ENCODE measurements at regions not wholly inside any gene's neighbourhood (a gene's known extent, or its start where the extent isn't known, plus 50 kb on each side); places are given as distances from the start of the nearest gene placed in this dataset.

GRCh38 chr3:72018343-72018984, 233.5 kb upstream of the PROK2 start:
- Histone ChIP-seq H3K9me3 (ENCODE audit: low read length) (no peaks in the 10 kb centered on the region), H3K27me3 (ENCODE audit: control insufficient read depth in 1 of 2, insufficient read depth in 2 of 2, low read length in 2 of 2) (no peaks in the 10 kb centered on the region), H3K36me3 (ENCODE audit: insufficient read depth, low read length) (no peaks in the 10 kb centered on the region), H3K4me1 (ENCODE audit: insufficient read depth, low read length) (peaks cover 10% of the 10 kb centered on the region), H3K27ac (ENCODE audit: low read depth, low read length) (no peak overlapping the region), H3K4me3 (ENCODE audit: low read depth in 1 of 2, low read length in 2 of 2) (peak overlapping the region in 1 of 2 donors; percentile 12), H3K9ac (ENCODE audit: low read length) (no peak overlapping the region)

- Histone ChIP-seq H3K9me3 (ENCODE audit: low read length) (no peaks in the 10 kb centered on the region), H3K9ac (ENCODE audit: low read length) (no peak overlapping the region), H3K36me3 (ENCODE audit: insufficient read depth, low read length) (no peaks in the 10 kb centered on the region), H3K27me3 (ENCODE audit: control insufficient read depth in 1 of 2, insufficient read depth in 2 of 2, low read length in 2 of 2) (no peaks in the 10 kb centered on the region), H3K4me1 (ENCODE audit: insufficient read depth, low read length) (peaks cover 10% of the 10 kb centered on the region), H3K4me3 (ENCODE audit: low read depth in 1 of 2, low read length in 2 of 2) (no peak overlapping the region), H3K27ac (ENCODE audit: low read depth, low read length) (no peak overlapping the region)
These were observed 233.0 kb upstream of the PROK2 start for GRCh38 chr3:72017935-72018334.

- Histone ChIP-seq H3K36me3 (ENCODE audit: insufficient read depth, low read length) (no peaks in the 10 kb centered on the region), H3K9ac (ENCODE audit: low read length) (no peak overlapping the region), H3K27me3 (ENCODE audit: control insufficient read depth in 1 of 2, insufficient read depth in 2 of 2, low read length in 2 of 2) (no peaks in the 10 kb centered on the region), H3K4me1 (ENCODE audit: insufficient read depth, low read length) (peaks cover 10% of the 10 kb centered on the region), H3K9me3 (ENCODE audit: low read length) (no peaks in the 10 kb centered on the region), H3K4me3 (ENCODE audit: low read depth in 1 of 2, low read length in 2 of 2) (no peak overlapping the region), H3K27ac (ENCODE audit: low read depth, low read length) (no peak overlapping the region)
These were observed 232.4 kb upstream of the PROK2 start for GRCh38 chr3:72017311-72017710.

GRCh38 chr3:72015463-72015862, 230.5 kb upstream of the PROK2 start:
- Histone ChIP-seq H3K36me3 (ENCODE audit: insufficient read depth, low read length) (no peaks in the 10 kb centered on the region), H3K9me3 (ENCODE audit: low read length) (no peaks in the 10 kb centered on the region), H3K27me3 (ENCODE audit: control insufficient read depth in 1 of 2, insufficient read depth in 2 of 2, low read length in 2 of 2) (no peaks in the 10 kb centered on the region), H3K4me3 (ENCODE audit: low read depth in 1 of 2, low read length in 2 of 2) (no peak overlapping the region), H3K27ac (ENCODE audit: low read depth, low read length) (no peak overlapping the region), H3K4me1 (ENCODE audit: insufficient read depth, low read length) (peaks cover 10% of the 10 kb centered on the region), H3K9ac (ENCODE audit: low read length) (no peak overlapping the region)

- Histone ChIP-seq H3K27me3 (ENCODE audit: control insufficient read depth in 1 of 2, insufficient read depth in 2 of 2, low read length in 2 of 2) (no peaks in the 10 kb centered on the region), H3K4me1 (ENCODE audit: insufficient read depth, low read length) (peaks cover 4% of the 10 kb centered on the region), H3K36me3 (ENCODE audit: insufficient read depth, low read length) (no peaks in the 10 kb centered on the region), H3K9ac (ENCODE audit: low read length) (no peak overlapping the region), H3K27ac (ENCODE audit: low read depth, low read length) (no peak overlapping the region), H3K4me3 (ENCODE audit: low read depth in 1 of 2, low read length in 2 of 2) (no peak overlapping the region), H3K9me3 (ENCODE audit: low read length) (no peaks in the 10 kb centered on the region)
These were observed 228.1 kb upstream of the PROK2 start for GRCh38 chr3:72013084-72013483.

GRCh38 chr3:72012363-72012762, 227.4 kb upstream of the PROK2 start:
- Histone ChIP-seq H3K4me1 (ENCODE audit: insufficient read depth, low read length) (no peaks in the 10 kb centered on the region), H3K27ac (ENCODE audit: low read depth, low read length) (no peak overlapping the region), H3K9ac (ENCODE audit: low read length) (no peak overlapping the region), H3K9me3 (ENCODE audit: low read length) (no peaks in the 10 kb centered on the region), H3K27me3 (ENCODE audit: control insufficient read depth in 1 of 2, insufficient read depth in 2 of 2, low read length in 2 of 2) (no peaks in the 10 kb centered on the region), H3K4me3 (ENCODE audit: low read depth in 1 of 2, low read length in 2 of 2) (no peak overlapping the region), H3K36me3 (ENCODE audit: insufficient read depth, low read length) (no peaks in the 10 kb centered on the region)

- no peaks in the 10 kb centered on the region for H3K4me1 ChIP-seq (ENCODE audit: insufficient read depth, low read length)
- no peaks in the 10 kb centered on the region for H3K36me3 ChIP-seq (ENCODE audit: insufficient read depth, low read length)
- no peak overlapping the region for H3K4me3 ChIP-seq (ENCODE audit: low read depth in 1 of 2, low read length in 2 of 2)
- H3K9ac ChIP-seq (ENCODE audit: low read length) = no peak overlapping the region
- no peaks in the 10 kb centered on the region for H3K9me3 ChIP-seq (ENCODE audit: low read length)
- H3K27ac ChIP-seq (ENCODE audit: low read depth, low read length) = no peak overlapping the region
- H3K27me3 ChIP-seq (ENCODE audit: control insufficient read depth in 1 of 2, insufficient read depth in 2 of 2, low read length in 2 of 2) = no peaks in the 10 kb centered on the region
These were observed 226.5 kb upstream of the PROK2 start for GRCh38 chr3:72011485-72011884.

GRCh38 chr3:72009851-72010443, 225.0 kb upstream of the PROK2 start:
- Histone ChIP-seq H3K4me3 (ENCODE audit: low read depth in 1 of 2, low read length in 2 of 2) (no peak overlapping the region), H3K27me3 (ENCODE audit: control insufficient read depth in 1 of 2, insufficient read depth in 2 of 2, low read length in 2 of 2) (no peaks in the 10 kb centered on the region), H3K36me3 (ENCODE audit: insufficient read depth, low read length) (no peaks in the 10 kb centered on the region), H3K27ac (ENCODE audit: low read depth, low read length) (no peak overlapping the region), H3K9ac (ENCODE audit: low read length) (no peak overlapping the region), H3K9me3 (ENCODE audit: low read length) (no peaks in the 10 kb centered on the region), H3K4me1 (ENCODE audit: insufficient read depth, low read length) (no peaks in the 10 kb centered on the region)

- Histone ChIP-seq H3K9me3 (ENCODE audit: low read length) (no peaks in the 10 kb centered on the region), H3K36me3 (ENCODE audit: insufficient read depth, low read length) (no peaks in the 10 kb centered on the region), H3K4me1 (ENCODE audit: insufficient read depth, low read length) (no peaks in the 10 kb centered on the region), H3K27me3 (ENCODE audit: control insufficient read depth in 1 of 2, insufficient read depth in 2 of 2, low read length in 2 of 2) (no peaks in the 10 kb centered on the region), H3K4me3 (ENCODE audit: low read depth in 1 of 2, low read length in 2 of 2) (no peak overlapping the region), H3K9ac (ENCODE audit: low read length) (no peak overlapping the region), H3K27ac (ENCODE audit: low read depth, low read length) (no peak overlapping the region)
These were observed 223.5 kb upstream of the PROK2 start for GRCh38 chr3:72008226-72008996.

GRCh38 chr3:72006631-72007556, 221.9 kb upstream of the PROK2 start:
- Histone ChIP-seq H3K4me3 (ENCODE audit: low read depth in 1 of 2, low read length in 2 of 2) (no peak overlapping the region), H3K27me3 (ENCODE audit: control insufficient read depth in 1 of 2, insufficient read depth in 2 of 2, low read length in 2 of 2) (no peaks in the 10 kb centered on the region), H3K4me1 (ENCODE audit: insufficient read depth, low read length) (no peaks in the 10 kb centered on the region), H3K27ac (ENCODE audit: low read depth, low read length) (no peak overlapping the region), H3K9ac (ENCODE audit: low read length) (no peak overlapping the region), H3K36me3 (ENCODE audit: insufficient read depth, low read length) (no peaks in the 10 kb centered on the region), H3K9me3 (ENCODE audit: low read length) (no peaks in the 10 kb centered on the region)

GRCh38 chr3:72004749-72005292, 219.9 kb upstream of the PROK2 start:
- Histone ChIP-seq H3K9me3 (ENCODE audit: low read length) (no peaks in the 10 kb centered on the region), H3K4me1 (ENCODE audit: insufficient read depth, low read length) (no peaks in the 10 kb centered on the region), H3K27ac (ENCODE audit: low read depth, low read length) (no peak overlapping the region), H3K27me3 (ENCODE audit: control insufficient read depth in 1 of 2, insufficient read depth in 2 of 2, low read length in 2 of 2) (no peaks in the 10 kb centered on the region), H3K4me3 (ENCODE audit: low read depth in 1 of 2, low read length in 2 of 2) (no peak overlapping the region), H3K36me3 (ENCODE audit: insufficient read depth, low read length) (no peaks in the 10 kb centered on the region), H3K9ac (ENCODE audit: low read length) (no peak overlapping the region)

Data from muscle layer of colon (tissue), 2 donors.